HG02678 (cell line): ENCODE measurements at regions not wholly inside any gene's neighbourhood (a gene's known extent, or its start where the extent isn't known, plus 50 kb on each side); places are given as distances from the start of the nearest gene placed in this dataset.

Experiments used
- ATAC-seq: cut with Tn5 transposase; IDR thresholded peaks from one replicate; pipeline ENCODE4 v1.9.1; 2021; ENCODE audit warnings: mild to moderate bottlenecking, moderate library complexity; ENCODE audit not compliant: unreplicated experiment

DNA sequence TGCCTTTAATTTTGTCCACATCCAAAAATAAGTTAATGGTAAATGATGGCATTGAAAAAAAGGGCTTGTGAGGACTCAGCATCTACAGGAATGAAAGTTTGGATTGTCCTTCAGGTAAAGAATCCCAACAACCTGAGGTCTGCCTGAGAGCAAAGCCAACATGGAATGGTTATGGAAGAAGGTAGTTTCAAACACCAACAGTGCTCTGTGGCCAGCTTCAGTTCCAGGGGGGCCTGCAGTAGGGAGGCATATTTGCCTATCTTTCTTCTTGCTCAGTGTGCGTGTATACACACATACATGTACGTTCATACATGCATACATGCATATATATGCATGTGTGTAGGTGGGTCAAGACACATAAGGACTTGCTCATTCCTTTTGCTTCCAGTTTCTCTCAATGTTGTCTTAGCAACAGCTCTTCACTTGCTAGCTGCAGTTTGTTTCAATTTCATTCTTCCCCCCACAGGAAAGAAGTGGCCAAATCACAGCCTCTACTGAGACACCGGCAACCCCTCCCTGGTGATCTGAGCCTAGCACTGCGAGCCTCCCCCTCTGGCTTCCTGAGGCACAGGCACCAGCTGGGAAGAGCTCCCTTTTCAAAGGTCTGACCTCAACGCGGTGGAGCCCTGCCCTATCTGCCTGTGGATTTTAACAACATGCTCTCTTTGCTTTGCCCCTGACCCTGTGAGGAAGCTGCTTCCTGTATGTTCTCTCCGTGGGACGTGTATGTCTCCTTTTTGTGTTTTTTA, 146.2 kb downstream of the KLF13 start:
- peak; percentile 94 for ATAC-seq

DNA sequence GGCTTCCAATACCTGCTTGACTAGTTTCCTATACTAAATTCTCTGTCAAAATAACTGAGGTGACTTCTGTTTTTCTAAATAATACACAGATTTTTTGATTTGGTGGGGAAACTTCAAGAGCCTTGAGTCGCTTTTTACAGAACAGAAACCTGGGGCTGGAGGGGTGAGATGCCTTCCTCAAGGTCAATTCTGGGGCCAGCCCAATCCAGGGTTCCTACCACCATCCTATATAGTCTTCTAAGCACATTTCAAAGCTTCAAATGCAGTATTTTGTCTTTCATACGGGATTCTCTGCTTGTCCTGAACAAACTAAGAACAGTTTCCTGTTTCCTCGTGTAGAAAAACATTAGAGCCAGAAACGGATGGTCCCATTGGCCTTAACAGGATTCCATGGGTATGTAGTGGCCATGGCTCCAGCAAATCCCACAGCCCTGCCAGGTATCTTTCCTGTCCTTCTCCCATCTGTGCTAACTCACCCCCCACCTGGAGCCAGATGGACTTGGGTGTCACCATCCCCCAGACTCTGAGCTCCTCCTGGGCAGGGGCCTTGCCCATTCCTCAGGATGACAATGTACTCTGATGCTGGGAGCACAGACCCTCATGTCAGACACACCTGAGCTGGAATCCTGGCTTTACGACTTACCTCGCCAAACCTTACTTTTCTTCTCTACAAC, 146.9 kb downstream of the KLF13 start:
- peak; percentile 11 for ATAC-seq

GRCh38 chr15:31474059-31474868, 147.6 kb downstream of the KLF13 start:
- ATAC-seq: no peak

- no peak for ATAC-seq
Measured at GRCh38 chr15:31476236-31476810, 149.7 kb downstream of the KLF13 start.

DNA sequence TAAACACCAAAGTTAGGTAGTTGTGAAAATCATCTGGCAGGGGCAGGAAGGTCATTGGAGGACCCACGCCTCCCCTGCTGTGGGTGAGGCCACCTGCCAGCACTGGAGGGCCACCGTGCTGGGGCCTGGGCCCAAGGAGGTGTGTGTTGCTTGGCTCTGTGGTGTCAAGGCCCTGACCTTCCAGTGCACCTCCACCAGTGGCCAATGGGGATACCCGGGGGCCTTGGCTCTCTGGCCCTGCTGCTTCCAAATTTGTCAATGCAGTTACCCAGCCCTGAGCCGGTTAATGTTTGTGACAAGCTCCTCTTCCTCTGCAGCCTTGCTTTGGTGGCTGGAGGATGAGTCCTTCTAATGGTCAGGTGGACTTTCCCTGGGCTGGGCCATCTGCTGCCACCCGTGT, 150.2 kb downstream of the KLF13 start:
- ATAC-seq: no peak

GRCh38 chr15:31477301-31477700, 150.7 kb downstream of the KLF13 start:
- ATAC-seq: no peak

GRCh38 chr15:31477851-31478701, 151.4 kb downstream of the KLF13 start:
- no peak for ATAC-seq

- ATAC-seq: no peak
Measured at GRCh38 chr15:31478702-31479221, 152.1 kb downstream of the KLF13 start.

DNA sequence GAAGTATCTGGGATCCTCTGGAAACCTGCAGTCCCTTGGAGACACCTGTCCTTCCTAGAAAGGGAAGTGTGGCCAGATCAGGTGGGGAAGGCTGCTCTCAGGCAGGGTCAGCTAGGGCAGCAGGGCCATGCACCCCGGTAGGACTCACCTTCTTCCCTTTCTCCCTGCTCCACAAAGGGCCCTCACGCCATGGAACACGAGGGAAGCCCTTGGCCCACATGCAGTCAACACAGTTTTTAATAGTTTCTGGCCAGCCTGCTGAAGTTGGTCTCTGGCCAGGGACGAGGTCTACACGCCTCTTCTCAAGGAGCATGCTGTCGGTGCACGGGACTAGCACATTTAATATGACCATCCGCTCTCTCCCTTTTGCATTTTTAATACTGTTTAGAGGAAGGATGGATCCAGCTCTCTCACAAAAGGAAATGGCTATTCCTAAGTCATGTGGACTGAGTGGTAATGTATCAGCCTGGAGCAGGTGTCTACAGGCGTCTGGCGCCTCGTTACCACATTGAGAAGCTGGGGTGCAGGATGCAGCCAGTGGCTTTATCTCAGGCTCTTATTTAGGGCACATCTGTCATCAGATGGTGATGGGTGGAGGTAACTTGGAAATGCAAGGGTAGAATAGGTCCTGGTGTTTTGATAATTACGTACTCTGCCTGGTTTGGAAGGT, 153.9 kb downstream of the KLF13 start:
- ATAC-seq: no peak

DNA sequence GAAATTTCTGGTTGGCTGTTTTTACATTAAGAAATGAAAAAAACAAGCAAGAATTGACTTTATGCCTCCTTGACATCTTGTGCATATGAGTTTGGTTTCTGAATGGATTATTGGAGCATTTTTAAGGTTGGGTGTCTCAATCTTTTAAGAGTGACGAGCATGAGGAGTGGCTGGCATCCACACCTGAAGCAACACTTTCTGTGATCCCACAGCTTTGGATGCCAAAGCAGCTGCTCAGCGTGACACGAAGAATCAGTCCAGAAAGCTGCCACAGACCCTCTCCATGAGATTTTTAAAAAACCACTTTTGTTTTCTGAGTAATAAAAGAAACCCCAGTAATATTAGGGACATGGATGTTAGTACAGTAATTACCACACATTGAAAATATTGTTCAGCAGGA, 154.5 kb downstream of the KLF13 start:
- no peak for ATAC-seq

DNA sequence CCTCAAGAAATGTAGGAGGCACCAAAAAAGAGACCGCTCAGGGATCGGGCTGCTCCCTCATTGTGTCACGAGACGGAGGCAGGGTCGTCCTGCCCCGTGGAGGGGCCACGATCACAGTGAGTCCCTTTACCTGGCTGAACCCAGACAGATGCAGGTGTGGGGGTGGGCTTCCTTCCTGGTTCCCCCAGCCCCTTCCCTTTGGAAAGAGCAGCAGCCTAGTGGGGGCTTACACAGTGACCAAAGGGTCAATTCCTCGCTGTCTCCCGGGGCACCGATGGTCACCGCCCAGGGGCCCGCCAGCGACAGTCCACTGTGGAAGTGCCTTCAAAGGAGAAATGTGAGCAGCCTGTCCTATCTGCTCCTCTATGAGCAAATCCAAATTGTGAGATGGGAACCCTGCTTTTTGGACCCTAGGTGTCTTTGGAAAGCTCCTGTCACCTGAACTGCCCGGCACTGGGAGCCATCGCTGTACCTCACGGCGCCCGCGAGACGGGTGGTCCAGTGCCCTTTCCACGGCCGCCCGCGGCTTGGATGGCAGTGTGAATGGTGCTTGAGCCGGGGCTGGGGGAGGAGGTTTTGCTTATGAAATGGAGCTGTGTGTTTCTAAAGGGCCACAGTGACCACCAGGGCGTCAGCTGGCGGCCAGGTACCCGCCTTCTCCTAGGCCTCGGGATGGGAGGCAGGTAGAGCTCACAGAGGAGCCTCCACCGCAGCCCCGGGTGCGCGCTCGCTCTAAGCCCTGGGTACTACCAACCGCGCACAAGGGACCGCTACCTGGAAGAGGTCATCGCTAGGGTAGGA, 155.7 kb downstream of the KLF13 start:
- no peak for ATAC-seq

DNA sequence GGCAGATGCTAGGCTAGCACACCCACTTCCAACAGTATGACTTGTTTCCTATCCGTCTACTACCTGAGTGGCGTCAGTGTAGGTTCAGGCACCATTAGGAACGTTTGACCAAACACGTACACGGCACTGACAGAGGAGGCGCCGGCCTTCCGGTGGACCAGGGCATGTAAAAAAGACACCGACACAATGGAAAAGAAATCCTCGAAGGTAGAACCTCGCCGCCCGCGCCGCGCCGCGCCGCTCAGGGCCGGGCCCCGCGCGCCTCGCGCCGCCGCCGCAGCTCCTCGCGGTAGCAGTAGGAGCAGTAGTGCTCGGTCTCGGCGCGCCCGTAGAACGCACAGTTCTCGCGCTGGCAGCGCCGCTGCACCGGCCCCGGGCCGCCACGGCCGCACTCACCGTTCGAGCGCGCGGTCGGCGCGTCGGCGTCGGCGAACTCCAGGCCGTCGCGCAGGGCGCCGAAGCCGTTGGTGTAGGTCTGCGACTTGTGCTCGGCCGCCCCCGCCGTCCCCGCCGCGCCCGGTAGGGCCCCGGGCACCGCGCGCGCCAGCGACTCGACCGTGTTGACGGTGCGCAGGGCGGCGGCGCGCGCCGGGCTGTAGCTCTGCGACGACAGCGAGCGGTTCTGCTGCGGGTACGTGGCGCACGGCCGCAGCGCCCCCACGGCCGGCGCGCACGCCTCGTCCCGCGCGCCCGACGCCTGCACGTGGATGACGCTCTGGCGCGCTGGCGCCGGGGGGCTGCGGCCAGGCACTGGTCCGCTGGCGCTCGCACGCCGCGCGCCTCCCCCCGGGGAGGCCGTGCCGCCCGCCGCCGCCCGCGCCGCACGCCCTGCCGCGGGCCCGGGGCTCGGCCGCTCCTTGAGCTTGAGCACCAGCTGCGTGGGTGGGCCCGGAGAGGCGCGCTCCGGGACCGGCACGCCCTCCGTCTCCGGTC, 156.7 kb downstream of the KLF13 start:
- ATAC-seq: no peak

GRCh38 chr15:31483986-31484951, 157.6 kb downstream of the KLF13 start:
- no peak for ATAC-seq

DNA sequence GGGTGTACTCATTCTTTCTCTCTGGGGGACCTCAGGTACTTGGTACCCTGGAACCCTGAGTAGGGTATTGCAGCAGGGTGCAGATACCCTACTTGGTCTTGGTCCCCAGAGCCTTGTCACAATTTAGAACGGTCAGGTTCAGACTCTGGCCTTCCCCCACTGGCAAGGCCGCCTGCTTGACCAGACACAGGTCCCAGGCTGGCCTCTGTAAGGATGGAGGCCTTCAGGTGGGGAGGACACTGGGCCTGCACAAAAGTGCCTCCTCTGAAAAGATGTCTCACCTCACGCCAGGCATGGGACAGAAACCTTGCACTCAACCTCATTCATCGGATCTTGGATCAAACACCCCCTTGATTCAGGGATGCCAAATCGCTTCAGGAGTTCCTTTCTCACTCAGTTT, 158.4 kb downstream of the KLF13 start:
- ATAC-seq: no peak

GRCh38 chr15:31485431-31485830, 158.8 kb downstream of the KLF13 start:
- no peak for ATAC-seq

DNA sequence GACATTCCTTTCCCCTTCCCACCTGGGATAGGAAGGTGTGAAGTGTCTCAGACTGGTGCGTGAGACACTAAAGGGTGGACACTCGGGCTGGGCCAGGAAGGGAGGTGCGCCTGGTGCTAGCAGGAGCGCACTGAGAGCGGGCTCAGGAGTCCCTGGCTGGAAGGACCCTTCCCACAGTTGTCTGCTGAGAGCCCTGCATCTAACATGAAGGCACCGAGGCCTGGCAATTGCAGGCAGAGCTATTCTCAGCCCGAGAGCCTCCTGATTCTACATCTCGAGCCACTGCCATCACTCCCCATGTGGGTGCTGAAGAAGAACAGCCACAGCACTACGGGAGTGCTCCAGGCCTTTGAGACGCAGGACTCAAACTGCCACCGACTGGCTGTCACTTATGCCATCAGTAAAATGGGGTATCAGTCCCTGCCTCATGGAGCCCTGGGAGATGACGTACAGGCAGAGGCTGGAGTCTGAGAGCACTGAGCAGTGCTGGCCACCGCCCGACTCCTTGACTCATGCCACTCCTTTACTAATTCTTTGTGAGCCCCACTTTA, 159.4 kb downstream of the KLF13 start:
- no peak for ATAC-seq
